Fibroblast of villous mesenchyme (primary cell): ENCODE measurements at regions not wholly inside any gene's neighbourhood (a gene's known extent, or its start where the extent isn't known, plus 50 kb on each side); places are given as distances from the start of the nearest gene placed in this dataset.

Experiments used
- DNase-seq: peaks from one replicate; pipeline ENCODE4 v3.0.0-alpha.2; 2010; ENCODE audit warnings: low read depth
- H3K4me3 ChIP-seq: 2 replicates; pipeline ENCODE4 v1.5.1; 2011; ENCODE audit warnings: low read depth, mild to moderate bottlenecking, low read length
- CTCF ChIP-seq: IDR thresholded peaks from 2 replicates; pipeline ENCODE4 v1.5.1; 2012; ENCODE audit warnings: low read depth, mild to moderate bottlenecking, low read length; ENCODE audit not compliant: insufficient read depth

- no peak for TF ChIP-seq CTCF
- no peak overlapping the region for H3K4me3 ChIP-seq
- DNase-seq = peak; percentile 34
These were observed 352.7 kb upstream of the SGCG start for GRCh38 chr13:22828081-22828480.

- no peak for TF ChIP-seq CTCF
- H3K4me3 ChIP-seq = no peak overlapping the region
- DNase-seq = no peak
These were observed 344.3 kb upstream of the SGCG start for GRCh38 chr13:22836475-22836874.

- DNase-seq = no peak
- TF ChIP-seq CTCF = no peak
- no peak overlapping the region for H3K4me3 ChIP-seq
These were observed 342.7 kb upstream of the SGCG start for GRCh38 chr13:22837980-22838647.

- TF ChIP-seq CTCF = no peak
- H3K4me3 ChIP-seq = no peak overlapping the region
These were observed 340.9 kb upstream of the SGCG start for GRCh38 chr13:22839603-22840530.

GRCh38 chr13:22846551-22846950, 334.2 kb upstream of the SGCG start:
- no peak for DNase-seq
- no peak for TF ChIP-seq CTCF
- no peak overlapping the region for H3K4me3 ChIP-seq

More at GRCh38 chr13:22839603-22840530, 340.9 kb upstream of the SGCG start:
- no peak for DNase-seq

- DNase-seq = peak; percentile 33
- no peak for TF ChIP-seq CTCF
- H3K4me3 ChIP-seq = no peak overlapping the region
These were observed 332.2 kb upstream of the SGCG start for GRCh38 chr13:22848539-22849052.
